ENCODE measurements at regions not wholly inside any gene's neighbourhood (a gene's known extent, or its start where the extent isn't known, plus 50 kb on each side); places are given as distances from the start of the nearest gene placed in this dataset.

DNA sequence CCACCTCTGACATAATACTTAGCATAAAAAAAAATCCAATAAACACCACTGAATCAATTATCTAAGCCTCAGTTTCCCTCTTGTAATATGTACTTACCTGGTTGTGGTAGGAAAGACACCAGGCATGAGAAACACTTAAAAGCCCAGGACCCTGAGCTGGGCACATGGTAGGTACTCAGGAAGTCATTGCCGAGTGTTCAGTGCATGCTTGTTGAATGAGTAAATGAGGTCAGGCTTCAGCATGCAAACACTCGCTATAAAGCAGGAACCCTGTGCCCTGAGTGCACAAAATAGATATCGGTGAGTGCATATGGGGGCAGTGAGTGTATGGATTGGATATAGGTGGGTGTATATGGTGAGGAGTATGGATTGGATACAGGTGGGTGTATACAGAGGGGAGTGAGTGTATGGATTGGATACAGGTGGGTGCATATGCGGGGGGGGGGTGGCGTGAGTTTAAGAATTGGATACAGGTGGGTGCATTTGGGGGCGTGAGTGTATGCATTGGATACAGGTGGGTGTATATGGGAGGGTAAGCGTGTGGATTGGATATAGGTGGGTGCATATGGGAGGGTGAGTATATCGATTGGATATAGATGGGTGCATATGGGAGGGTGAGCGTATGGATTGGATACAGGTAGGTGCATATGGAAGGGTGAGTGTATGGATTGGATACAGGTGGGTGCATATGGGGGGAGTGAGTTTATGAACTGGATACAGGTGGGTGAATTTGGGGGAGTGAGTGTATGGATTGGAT, 194.3 kb upstream of the MSX2 start:
- TF ChIP-seq, protein P1, sequence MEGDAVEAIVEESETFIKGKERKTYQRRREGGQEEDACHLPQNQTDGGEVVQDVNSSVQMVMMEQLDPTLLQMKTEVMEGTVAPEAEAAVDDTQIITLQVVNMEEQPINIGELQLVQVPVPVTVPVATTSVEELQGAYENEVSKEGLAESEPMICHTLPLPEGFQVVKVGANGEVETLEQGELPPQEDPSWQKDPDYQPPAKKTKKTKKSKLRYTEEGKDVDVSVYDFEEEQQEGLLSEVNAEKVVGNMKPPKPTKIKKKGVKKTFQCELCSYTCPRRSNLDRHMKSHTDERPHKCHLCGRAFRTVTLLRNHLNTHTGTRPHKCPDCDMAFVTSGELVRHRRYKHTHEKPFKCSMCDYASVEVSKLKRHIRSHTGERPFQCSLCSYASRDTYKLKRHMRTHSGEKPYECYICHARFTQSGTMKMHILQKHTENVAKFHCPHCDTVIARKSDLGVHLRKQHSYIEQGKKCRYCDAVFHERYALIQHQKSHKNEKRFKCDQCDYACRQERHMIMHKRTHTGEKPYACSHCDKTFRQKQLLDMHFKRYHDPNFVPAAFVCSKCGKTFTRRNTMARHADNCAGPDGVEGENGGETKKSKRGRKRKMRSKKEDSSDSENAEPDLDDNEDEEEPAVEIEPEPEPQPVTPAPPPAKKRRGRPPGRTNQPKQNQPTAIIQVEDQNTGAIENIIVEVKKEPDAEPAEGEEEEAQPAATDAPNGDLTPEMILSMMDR (IDR thresholded peaks at IDR 0.05), result no peak
- TF ChIP-seq POLR2A (IDR thresholded peaks at IDR 0.05), result no peak

Measured in body of pancreas (tissue), 4 donors.